Uterus (tissue), 3 donors: ENCODE measurements at regions not wholly inside any gene's neighbourhood (a gene's known extent, or its start where the extent isn't known, plus 50 kb on each side); places are given as distances from the start of the nearest gene placed in this dataset.

Source experiments
- DNase-seq, 2 donors: peaks; one replicate each; pipeline ENCODE4 v3.0.0-alpha.2; 2019 to 2020
- H3K27ac ChIP-seq, 2 donors: fragments of 200-600 bp; sonication (generic); 1 replicate in 1 of 2; 2 replicates in 1 of 2; pipeline ENCODE4 v1.5.1; 2016 to 2018
- H3K27me3 ChIP-seq, 2 donors: fragments of 200-600 bp; sonication (generic); one replicate each; pipeline ENCODE4 v1.5.1; 2018 to 2019; ENCODE audit warnings: control low read depth in 1 of 2
- H3K36me3 ChIP-seq, 2 donors: fragments of 200-600 bp; sonication (generic); one replicate each; pipeline ENCODE4 v1.5.1; 2019; ENCODE audit warnings: control low read depth in 1 of 2
- H3K4me1 ChIP-seq, 2 donors: fragments of 200-600 bp; sonication (generic); one replicate each; pipeline ENCODE4 v1.5.1; 2018 to 2019; ENCODE audit warnings: control low read depth in 1 of 2
- H3K4me3 ChIP-seq, 2 donors: fragments of 200-600 bp; sonication (generic); 1 replicate in 1 of 2; 2 replicates in 1 of 2; pipeline ENCODE4 v1.5.1; 2018 to 2019; ENCODE audit warnings: mild to moderate bottlenecking in 1 of 2
- H3K9me3 ChIP-seq, 2 donors: fragments of 200-600 bp; sonication (generic); one replicate each; pipeline ENCODE4 v1.5.1; 2019; ENCODE audit warnings: control low read depth in 1 of 2
- POLR2A ChIP-seq, 2 donors: fragments of 450-650 bp; IDR thresholded peaks; one replicate each; pipeline ENCODE4 v1.6.1; 2016; ENCODE audit warnings: antibody characterized with exemption in 2 of 2, mild to moderate bottlenecking in 1 of 2, moderate library complexity in 1 of 2
- intact Hi-C: fragments of 100-400 bp; cut with DNase I; formaldehyde crosslinking; loops from one replicate; pipeline ENCODE4 v1.15.1; 2023; ENCODE audit warnings: low total_unique reads
- TF ChIP-seq, protein P1 (sequence below), 4 experiments: fragments of 200-600 bp in 2 of 4; fragments of 450-650 bp in 2 of 4; sonication (generic) in 2 of 4; IDR thresholded peaks; one replicate each; pipeline ENCODE4 v1.5.1; 2016 to 2019; ENCODE audit warnings: antibody characterized with exemption in 4 of 4, mild to moderate bottlenecking in 2 of 4, moderate library complexity in 1 of 4
- donor health status: DM: yes; HTN: yes; CAD: no.

DNA sequence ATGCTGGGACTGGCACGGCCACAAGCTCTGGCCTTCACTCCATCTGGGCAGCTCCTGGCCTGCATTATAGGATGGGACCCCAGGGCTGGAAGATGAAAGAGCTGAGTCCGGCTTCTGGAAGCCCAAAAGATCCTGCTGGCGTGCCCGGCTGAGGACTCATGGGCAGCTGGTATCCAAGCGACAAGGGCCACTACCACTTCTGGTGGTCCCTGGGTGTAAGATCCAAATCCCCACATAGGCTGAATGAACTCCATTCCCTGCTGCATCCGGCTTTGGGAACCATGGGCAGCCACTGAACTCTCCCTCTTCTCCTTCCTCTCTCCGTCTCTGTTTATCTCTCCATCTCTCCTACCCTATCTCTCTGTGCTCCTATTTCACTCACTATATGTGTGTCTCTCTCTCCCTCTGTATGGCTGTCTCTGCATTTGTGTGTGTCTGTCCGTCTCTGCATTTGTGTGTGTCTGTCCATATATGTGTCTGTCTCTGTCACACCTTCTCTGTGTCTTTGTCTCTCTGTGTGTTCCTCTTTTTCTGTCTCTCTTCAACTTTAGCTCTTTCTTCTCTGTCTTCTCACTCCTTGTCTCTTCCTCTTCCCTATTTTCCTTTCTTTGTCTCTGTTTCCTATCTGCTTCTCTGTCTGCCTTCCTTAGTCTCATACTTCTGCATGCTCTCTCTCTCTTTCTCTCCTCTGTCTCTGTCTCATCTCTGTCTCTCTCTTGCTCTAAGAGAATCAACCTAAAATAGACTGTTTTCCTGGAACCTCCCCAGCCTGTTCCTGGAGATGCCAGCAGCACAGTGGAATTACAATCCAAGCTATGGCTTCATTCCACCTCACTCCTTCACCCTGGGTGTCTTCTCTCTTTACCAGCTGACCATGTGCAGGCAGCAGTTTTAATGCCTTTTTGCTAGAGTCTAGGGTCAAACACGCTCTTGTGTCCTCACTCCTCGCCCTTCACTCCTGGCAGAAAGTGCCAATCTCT, 60.4 kb upstream of the IRX6 start:
- Histone ChIP-seq H3K27me3 (no peaks in the 10 kb centered on the region), H3K4me3 (no peak overlapping the region), H3K27ac (no peak overlapping the region), H3K9me3 (no peaks in the 10 kb centered on the region), H3K4me1 (no peaks in the 10 kb centered on the region), H3K36me3 (no peaks in the 10 kb centered on the region)
- intact Hi-C loops, result no loop called here
- TF ChIP-seq, protein P1, sequence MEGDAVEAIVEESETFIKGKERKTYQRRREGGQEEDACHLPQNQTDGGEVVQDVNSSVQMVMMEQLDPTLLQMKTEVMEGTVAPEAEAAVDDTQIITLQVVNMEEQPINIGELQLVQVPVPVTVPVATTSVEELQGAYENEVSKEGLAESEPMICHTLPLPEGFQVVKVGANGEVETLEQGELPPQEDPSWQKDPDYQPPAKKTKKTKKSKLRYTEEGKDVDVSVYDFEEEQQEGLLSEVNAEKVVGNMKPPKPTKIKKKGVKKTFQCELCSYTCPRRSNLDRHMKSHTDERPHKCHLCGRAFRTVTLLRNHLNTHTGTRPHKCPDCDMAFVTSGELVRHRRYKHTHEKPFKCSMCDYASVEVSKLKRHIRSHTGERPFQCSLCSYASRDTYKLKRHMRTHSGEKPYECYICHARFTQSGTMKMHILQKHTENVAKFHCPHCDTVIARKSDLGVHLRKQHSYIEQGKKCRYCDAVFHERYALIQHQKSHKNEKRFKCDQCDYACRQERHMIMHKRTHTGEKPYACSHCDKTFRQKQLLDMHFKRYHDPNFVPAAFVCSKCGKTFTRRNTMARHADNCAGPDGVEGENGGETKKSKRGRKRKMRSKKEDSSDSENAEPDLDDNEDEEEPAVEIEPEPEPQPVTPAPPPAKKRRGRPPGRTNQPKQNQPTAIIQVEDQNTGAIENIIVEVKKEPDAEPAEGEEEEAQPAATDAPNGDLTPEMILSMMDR (IDR thresholded peaks at IDR 0.05), result no peak
- TF ChIP-seq POLR2A (IDR thresholded peaks at IDR 0.05), result no peak
- no peak for DNase-seq

DNA sequence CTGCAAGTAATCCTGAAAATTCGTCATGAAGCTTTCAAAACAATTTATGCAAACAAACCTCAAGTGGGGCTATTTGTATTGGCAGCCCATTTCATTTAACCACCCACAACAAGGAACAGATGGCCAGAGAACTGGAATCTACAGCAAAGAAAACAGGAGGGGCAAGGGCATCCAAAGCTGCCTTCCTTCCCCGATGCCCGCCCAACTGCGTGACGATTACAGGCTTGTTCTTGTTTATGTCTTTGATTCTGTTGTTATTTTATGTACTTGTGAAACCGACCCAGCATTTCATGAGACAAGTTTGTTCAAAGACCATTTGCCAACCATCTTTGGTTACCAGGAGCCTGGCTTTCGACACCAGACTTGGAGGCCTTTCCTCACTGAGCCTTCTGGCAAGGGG, 59.1 kb upstream of the IRX6 start:
- Histone ChIP-seq H3K4me3 (no peak overlapping the region), H3K27me3 (no peaks in the 10 kb centered on the region), H3K9me3 (no peaks in the 10 kb centered on the region), H3K36me3 (no peaks in the 10 kb centered on the region), H3K4me1 (no peaks in the 10 kb centered on the region), H3K27ac (no peak overlapping the region)
- TF ChIP-seq, protein P1 (IDR thresholded peaks at IDR 0.05), result no peak
- no peak for TF ChIP-seq POLR2A (IDR thresholded peaks at IDR 0.05)
- intact Hi-C loops, result no loop called here
- DNase-seq, result no peak

- H3K4me1 ChIP-seq, result no peaks in the 10 kb centered on the region
- intact Hi-C loops, result no loop called here
- no peaks in the 10 kb centered on the region for H3K27me3 ChIP-seq
- H3K9me3 ChIP-seq, result no peaks in the 10 kb centered on the region
- H3K27ac ChIP-seq, result no peak overlapping the region
- DNase-seq, result no peak
- no peaks in the 10 kb centered on the region for H3K36me3 ChIP-seq
- TF ChIP-seq, protein P1 (IDR thresholded peaks at IDR 0.05), result no peak
- TF ChIP-seq POLR2A (IDR thresholded peaks at IDR 0.05), result no peak
- H3K4me3 ChIP-seq, result no peak overlapping the region
Observed at GRCh38 chr16:55265926-55266325, 58.1 kb upstream of the IRX6 start.

DNA sequence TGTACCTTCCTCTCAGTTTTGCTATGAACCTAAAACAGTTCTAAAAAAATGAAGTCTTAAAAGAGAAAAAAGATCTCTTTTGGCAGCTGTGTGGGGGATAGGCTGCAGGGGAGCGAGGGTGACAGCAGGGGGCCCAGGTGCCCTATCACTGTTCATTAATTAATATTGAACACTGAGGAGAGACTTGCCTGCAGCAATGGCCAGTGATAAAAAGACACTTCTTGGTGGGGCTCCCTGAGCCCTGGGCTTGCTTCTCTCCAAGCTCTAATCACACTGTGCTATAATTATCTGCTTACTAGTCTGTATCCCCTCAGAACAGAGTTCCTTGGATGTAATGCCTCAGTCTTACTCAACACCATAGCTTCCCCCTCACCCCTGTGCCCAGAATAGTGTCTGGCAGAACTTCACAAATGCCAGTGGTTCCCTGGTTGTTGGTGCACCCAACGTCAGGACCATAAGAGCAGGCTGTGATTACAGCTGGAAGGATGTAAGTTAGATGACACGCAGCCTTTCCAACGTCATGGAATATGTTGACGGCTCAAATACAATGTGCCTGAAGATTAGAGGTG, 52.0 kb upstream of the IRX6 start:
- TF ChIP-seq, protein P1 (IDR thresholded peaks at IDR 0.05), result no peak
- TF ChIP-seq POLR2A (IDR thresholded peaks at IDR 0.05), result no peak

GRCh38 chr16:55272744-55273143, 51.3 kb upstream of the IRX6 start:
- Histone ChIP-seq H3K36me3 (no peaks in the 10 kb centered on the region), H3K4me3 (no peak overlapping the region), H3K27ac (no peak overlapping the region), H3K9me3 (no peaks in the 10 kb centered on the region), H3K4me1 (no peaks in the 10 kb centered on the region), H3K27me3 (no peaks in the 10 kb centered on the region)
- DNase-seq, result no peak
- no peak for TF ChIP-seq POLR2A (IDR thresholded peaks at IDR 0.05)
- TF ChIP-seq, protein P1 (IDR thresholded peaks at IDR 0.05), result no peak
- intact Hi-C loops, result no loop called here

More for the DNA sequence above, 52.0 kb upstream of the IRX6 start:
- H3K36me3 ChIP-seq, result no peaks in the 10 kb centered on the region
- no peaks in the 10 kb centered on the region for H3K27me3 ChIP-seq
- no peak overlapping the region for H3K4me3 ChIP-seq
- H3K9me3 ChIP-seq, result no peaks in the 10 kb centered on the region
- H3K27ac ChIP-seq, result no peak overlapping the region
- H3K4me1 ChIP-seq, result no peaks in the 10 kb centered on the region
- intact Hi-C loops, result no loop called here
- no peak for DNase-seq
